ENCODE measurements at regions not wholly inside any gene's neighbourhood (a gene's known extent, or its start where the extent isn't known, plus 50 kb on each side); places are given as distances from the start of the nearest gene placed in this dataset.
"Not testable (repeated sequence)": the region's sequence is repeated elsewhere in the genome, so short reads cannot be mapped to it uniquely, and the experiment has no call there.

- no peak for DNase-seq
These were observed 233.5 kb upstream of the GYPA start for GRCh38 chr4:144374065-144374464.

GRCh38 chr4:144376866-144377265 lies 236.3 kb upstream of the GYPA start:
- no peak for DNase-seq

GRCh38 chr4:144384408-144384807 lies 243.9 kb upstream of the GYPA start:
- DNase-seq: no peak

- DNase-seq: no peak
These were observed 246.0 kb upstream of the HHIP start for GRCh38 chr4:144399927-144400326.

GRCh38 chr4:144402176-144402575 lies 243.8 kb upstream of the HHIP start:
- no peak for DNase-seq

GRCh38 chr4:144402999-144403398 lies 243.0 kb upstream of the HHIP start:
- DNase-seq: no peak

- DNase-seq: no peak
These were observed 242.1 kb upstream of the HHIP start for GRCh38 chr4:144403893-144404292.

GRCh38 chr4:144409525-144409924 lies 236.4 kb upstream of the HHIP start:
- DNase-seq: no peak

GRCh38 chr4:144410230-144410783 lies 235.6 kb upstream of the HHIP start:
- DNase-seq: peak in 1 of 2 experiments; percentile 5

- DNase-seq: no peak
These were observed 234.8 kb upstream of the HHIP start for GRCh38 chr4:144411119-144411518.

GRCh38 chr4:144411700-144412099 lies 234.3 kb upstream of the HHIP start:
- DNase-seq: no peak

- no peak for DNase-seq
These were observed 224.9 kb upstream of the HHIP start for GRCh38 chr4:144421056-144421455.

GRCh38 chr4:144421839-144422565 lies 224.0 kb upstream of the HHIP start:
- no peak for DNase-seq

GRCh38 chr4:144423930-144424329 lies 222.0 kb upstream of the HHIP start:
- no peak for DNase-seq

- DNase-seq: not testable (repeated sequence)
These were observed 219.9 kb upstream of the HHIP start for GRCh38 chr4:144426023-144426422.

GRCh38 chr4:144442713-144443112 lies 203.2 kb upstream of the HHIP start:
- no peak for DNase-seq

- no peak for DNase-seq
These were observed 196.3 kb upstream of the HHIP start for GRCh38 chr4:144449611-144450010.

- DNase-seq: no peak
These were observed 195.4 kb upstream of the HHIP start for GRCh38 chr4:144450526-144450925.

- no peak for DNase-seq
These were observed 194.0 kb upstream of the HHIP start for GRCh38 chr4:144451766-144452450.

- DNase-seq: no peak
These were observed 189.8 kb upstream of the HHIP start for GRCh38 chr4:144456196-144456595.

- no peak for DNase-seq
These were observed 184.1 kb upstream of the HHIP start for GRCh38 chr4:144461906-144462305.

GRCh38 chr4:144463236-144463635 lies 182.7 kb upstream of the HHIP start:
- DNase-seq: no peak

GRCh38 chr4:144463896-144464295 lies 182.1 kb upstream of the HHIP start:
- DNase-seq: no peak

- DNase-seq: no peak
These were observed 180.4 kb upstream of the HHIP start for GRCh38 chr4:144465546-144465945.

All from NCI-H526 (cell line).